ENCODE measurements at regions not wholly inside any gene's neighbourhood (a gene's known extent, or its start where the extent isn't known, plus 50 kb on each side); places are given as distances from the start of the nearest gene placed in this dataset.

- FAIRE-seq (no peak), DNase-seq (ENCODE audit: low spot score) (no peak)
Observed at GRCh38 chr3:71987828-71988227, 202.9 kb upstream of the PROK2 start.

- DNase-seq (ENCODE audit: low spot score) (no peak), FAIRE-seq (no peak)
Observed at GRCh38 chr3:71987089-71987735, 202.3 kb upstream of the PROK2 start.

GRCh38 chr3:71986606-71987005, 201.7 kb upstream of the PROK2 start:
- DNase-seq (ENCODE audit: low spot score) (no peak), FAIRE-seq (no peak)

- DNase-seq (ENCODE audit: low spot score) (no peak), FAIRE-seq (no peak)
Observed at GRCh38 chr3:71984843-71985613, 200.1 kb upstream of the PROK2 start.

- no peak for FAIRE-seq
Observed at GRCh38 chr3:71983694-71984093, 198.7 kb upstream of the PROK2 start.

GRCh38 chr3:71982506-71983258, 197.7 kb upstream of the PROK2 start:
- FAIRE-seq (peak; percentile 93), DNase-seq (ENCODE audit: low spot score) (peak; percentile 85)

More at GRCh38 chr3:71983694-71984093, 198.7 kb upstream of the PROK2 start:
- no peak for DNase-seq (ENCODE audit: low spot score)

- FAIRE-seq (no peak), DNase-seq (ENCODE audit: low spot score) (no peak)
Observed at GRCh38 chr3:71979175-71979574, 194.2 kb upstream of the PROK2 start.

GRCh38 chr3:71978150-71978721, 193.3 kb upstream of the PROK2 start:
- DNase-seq (ENCODE audit: low spot score), result no peak
- no peak for FAIRE-seq

GRCh38 chr3:71977525-71977924, 192.6 kb upstream of the PROK2 start:
- FAIRE-seq (no peak), DNase-seq (ENCODE audit: low spot score) (no peak)

GRCh38 chr3:71975573-71975972, 190.6 kb upstream of the PROK2 start:
- DNase-seq (ENCODE audit: low spot score), result no peak
- FAIRE-seq, result no peak

GRCh38 chr3:71974786-71975185, 189.8 kb upstream of the PROK2 start:
- DNase-seq (ENCODE audit: low spot score), result no peak
- no peak for FAIRE-seq

GRCh38 chr3:71973274-71974030, 188.5 kb upstream of the PROK2 start:
- DNase-seq (ENCODE audit: low spot score), result no peak
- no peak for FAIRE-seq

- FAIRE-seq (no peak), DNase-seq (ENCODE audit: low spot score) (no peak)
Observed at GRCh38 chr3:71972031-71972430, 187.1 kb upstream of the PROK2 start.

GRCh38 chr3:71968544-71968943, 183.6 kb upstream of the PROK2 start:
- DNase-seq (ENCODE audit: low spot score), result no peak
- no peak for FAIRE-seq

- FAIRE-seq, result no peak
- DNase-seq (ENCODE audit: low spot score), result no peak
Observed at GRCh38 chr3:71966185-71966584, 181.2 kb upstream of the PROK2 start.

- no peak for FAIRE-seq
Observed at GRCh38 chr3:71964170-71964569, 179.2 kb upstream of the PROK2 start.

GRCh38 chr3:71962561-71963240, 177.8 kb upstream of the PROK2 start:
- no peak for DNase-seq (ENCODE audit: low spot score)
- no peak for FAIRE-seq

More at GRCh38 chr3:71964170-71964569, 179.2 kb upstream of the PROK2 start:
- DNase-seq (ENCODE audit: low spot score), result no peak

- no peak for FAIRE-seq
- DNase-seq (ENCODE audit: low spot score), result no peak
Observed at GRCh38 chr3:71961891-71962290, 176.9 kb upstream of the PROK2 start.

- FAIRE-seq, result no peak
Observed at GRCh38 chr3:71961378-71961777, 176.4 kb upstream of the PROK2 start.

GRCh38 chr3:71958533-71958932, 173.6 kb upstream of the PROK2 start:
- no peak for DNase-seq (ENCODE audit: low spot score)

More at GRCh38 chr3:71961378-71961777, 176.4 kb upstream of the PROK2 start:
- no peak for DNase-seq (ENCODE audit: low spot score)

More at GRCh38 chr3:71958533-71958932, 173.6 kb upstream of the PROK2 start:
- FAIRE-seq, result no peak
